Activated naive CD4-positive, alpha-beta T cell (primary cell): ENCODE measurements at regions not wholly inside any gene's neighbourhood (a gene's known extent, or its start where the extent isn't known, plus 50 kb on each side); places are given as distances from the start of the nearest gene placed in this dataset.
"Not testable (repeated sequence)": the region's sequence is repeated elsewhere in the genome, so short reads cannot be mapped to it uniquely, and the experiment has no call there.

Source experiments
- DNase-seq, 4 experiments: peaks; one replicate each; lab custom pipeline; 2025; lab: John Stamatoyannopoulos, UW

DNA sequence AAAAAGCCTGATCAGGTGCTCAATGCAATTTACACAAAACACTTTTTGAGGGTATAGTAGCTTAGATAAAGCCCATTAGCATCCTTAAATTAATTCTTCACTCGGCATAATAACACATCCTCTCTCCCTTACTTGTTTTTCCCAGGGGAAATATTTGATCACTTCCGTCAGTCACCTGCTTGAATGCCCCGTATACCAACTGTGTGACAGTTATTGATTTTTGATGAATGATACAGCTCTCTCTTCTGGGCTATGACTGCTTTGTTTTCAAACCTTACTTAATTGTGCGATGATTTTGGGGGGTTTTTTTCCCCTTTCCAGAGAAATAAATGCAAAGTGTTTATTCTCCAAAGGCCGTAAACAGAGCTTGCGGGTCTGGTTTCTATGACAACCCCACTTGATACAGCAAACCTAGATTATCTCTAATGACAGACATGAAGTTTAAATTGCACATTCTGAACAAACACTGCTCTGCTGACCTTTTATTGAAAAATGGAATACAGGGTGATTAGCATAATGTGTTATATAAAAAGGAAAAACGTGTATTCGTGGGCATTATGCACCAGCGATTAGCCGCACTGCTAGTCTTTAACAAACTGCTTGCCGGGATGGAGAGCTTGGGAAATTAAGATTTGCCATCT lies 78.4 kb upstream of the NANOS1 start:
- DNase-seq, result no peak

DNA sequence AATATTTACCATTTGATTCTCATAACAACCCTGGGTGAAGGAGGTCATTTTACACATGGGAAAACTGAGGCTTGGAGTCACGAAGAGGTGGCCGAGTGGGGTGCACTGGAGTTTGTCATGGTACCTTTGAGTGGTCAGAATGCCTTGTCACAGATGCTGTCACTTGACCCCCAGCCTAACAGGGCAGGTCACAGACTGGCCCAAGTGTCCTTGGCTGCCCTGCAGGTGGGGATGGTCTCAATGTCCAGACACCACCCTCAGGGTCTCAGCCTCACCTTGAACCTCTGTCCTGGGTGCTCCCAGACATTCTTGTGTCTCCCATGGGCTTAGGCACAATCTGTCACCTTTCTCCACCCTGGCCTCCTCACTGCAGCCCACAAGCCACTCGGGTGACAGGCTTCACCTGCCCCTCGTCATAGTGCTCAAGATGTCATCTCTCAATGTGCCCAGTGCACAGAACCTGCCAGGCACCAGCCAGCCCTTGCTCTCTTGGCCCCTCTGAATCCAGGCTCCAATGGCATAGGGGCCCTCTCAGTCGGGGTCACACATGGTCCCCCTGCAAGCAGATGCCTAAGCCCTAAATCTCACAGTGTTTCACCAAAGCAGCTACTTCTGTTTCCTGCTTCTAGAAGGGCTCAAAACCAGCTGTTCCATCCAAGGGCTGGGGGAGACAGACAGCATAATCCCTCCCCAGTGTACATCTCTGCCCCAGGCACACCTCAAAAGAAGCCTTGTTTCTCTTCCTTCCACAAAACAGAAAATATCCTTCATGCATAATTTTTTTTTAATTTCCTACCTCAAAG lies 76.8 kb upstream of the NANOS1 start:
- no peak for DNase-seq

DNA sequence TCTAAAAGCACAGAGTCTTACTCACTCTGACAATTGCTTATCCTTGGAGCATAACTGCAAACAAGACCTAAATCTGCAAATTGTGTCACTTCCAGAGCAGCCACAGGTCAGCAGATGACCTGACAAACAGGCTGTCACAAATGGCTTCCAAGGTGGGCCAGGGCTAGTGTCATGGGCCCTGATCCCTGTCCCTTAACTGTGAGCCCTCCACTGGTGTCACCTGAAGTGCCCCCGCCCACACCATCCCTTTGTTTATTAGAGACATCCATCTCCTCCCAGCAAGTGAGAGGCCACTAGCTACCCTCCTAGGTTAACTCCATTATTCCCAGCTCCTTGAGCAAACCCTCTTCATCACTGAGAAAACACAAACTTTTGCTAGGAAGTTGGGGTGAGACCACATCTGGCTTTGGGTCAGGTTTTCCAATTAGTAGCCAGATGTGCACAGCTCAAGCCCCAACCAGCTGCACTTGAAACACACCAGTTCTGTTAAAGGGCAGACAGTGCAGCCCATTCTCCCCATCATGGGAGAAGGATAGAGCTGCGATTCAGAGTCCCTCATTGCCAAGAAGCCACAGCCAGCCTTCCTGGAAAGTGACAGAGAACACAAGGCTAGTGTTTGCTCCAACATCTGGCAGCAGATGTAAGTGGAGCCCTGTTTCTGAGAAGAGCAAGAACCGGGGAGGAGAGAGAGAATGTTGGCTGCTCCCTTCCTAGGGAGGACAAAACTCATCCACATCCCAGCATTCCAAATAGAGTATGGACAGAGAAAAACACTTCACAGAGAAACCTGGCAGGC lies 75.7 kb upstream of the NANOS1 start:
- DNase-seq, result no peak

DNA sequence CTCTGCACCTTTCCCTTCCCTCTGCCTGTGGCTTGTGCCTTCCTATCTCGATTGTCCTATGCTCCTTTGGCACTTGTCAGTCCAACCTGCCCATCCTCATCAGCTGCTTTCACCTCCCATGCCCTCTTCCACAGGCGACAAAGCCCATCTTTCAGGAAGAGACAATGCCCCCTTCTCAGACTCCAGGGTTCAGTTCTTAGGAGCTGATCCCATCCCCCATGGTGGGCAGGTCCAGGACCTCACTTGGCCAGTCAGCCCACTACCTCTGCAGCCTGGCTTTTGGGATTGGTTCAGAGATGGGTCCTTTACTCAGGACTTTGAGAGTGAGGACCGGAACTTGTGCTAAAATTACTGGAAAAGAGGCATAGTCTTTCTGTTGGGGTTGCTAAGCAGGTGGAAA lies 74.0 kb upstream of the NANOS1 start:
- DNase-seq, result no peak

DNA sequence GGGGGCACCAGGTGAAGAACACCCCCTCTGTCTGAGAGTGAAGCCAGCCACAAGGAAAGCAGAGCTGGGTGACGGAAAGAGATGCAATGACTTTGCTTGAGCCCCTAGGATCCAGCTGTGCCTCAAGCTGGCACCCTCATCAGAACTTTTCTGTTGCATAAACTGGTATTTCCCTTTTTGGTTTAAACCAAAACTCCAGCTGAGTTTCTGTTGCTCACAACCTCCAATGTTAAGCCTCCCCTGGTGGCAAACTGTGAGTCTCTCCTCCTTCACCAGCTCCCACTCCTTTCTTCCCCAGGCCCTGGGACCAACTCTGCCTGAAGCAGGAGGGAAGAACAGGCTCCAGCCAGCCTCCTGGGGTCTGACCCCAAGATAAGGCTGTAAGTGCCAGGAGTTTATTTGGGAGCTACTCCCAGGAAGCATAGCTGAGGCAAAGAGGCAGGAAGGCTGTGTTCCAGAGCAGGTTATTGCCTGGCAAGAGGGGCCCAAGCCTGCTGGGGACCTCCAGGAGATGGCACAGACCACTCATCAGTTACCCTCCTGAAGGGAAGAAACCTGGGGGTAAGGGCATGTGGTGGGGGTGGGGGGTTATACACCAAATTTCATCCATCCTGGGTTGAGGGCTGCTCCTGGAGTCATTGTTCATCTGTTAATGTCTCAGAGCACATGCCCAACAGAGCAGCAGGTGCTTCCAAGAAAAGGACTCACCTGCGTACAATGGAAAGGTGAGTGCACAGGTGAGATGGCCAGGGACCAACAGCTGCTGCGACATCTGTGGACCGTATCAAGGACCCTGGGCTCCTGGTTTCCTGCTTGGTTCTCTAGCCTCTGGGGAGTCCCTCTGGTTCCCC lies 73.3 kb upstream of the NANOS1 start:
- no peak for DNase-seq

DNA sequence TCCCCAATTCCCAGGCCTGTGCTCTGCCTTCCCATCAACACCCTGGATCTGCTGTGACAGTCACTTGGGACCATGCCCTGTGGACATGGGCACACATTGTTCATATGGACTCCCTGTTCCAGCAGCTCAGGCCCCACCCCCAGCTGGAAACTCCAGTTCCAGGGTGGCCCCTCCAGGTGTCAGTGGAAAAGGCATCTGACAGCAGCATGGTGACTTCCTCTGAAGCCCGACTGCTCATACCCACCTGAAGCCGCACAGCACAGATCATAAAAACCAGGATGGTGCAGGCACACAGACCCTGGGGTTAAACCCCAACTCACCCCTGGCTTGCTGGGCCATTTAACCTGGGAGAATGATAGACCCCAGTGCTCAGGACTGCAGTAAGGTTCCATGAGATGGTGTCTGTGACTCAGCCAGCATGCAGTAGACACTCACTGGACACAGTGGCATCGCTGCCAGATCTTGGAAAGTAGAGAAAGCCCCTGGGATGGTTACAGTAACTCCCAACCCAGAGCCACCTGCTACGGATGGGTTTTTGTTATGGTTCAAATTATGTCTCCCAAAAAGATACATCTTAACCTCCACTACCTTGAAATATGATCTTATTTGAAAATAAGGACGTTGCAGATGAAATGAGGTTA lies 72.6 kb upstream of the NANOS1 start:
- no peak for DNase-seq

DNA sequence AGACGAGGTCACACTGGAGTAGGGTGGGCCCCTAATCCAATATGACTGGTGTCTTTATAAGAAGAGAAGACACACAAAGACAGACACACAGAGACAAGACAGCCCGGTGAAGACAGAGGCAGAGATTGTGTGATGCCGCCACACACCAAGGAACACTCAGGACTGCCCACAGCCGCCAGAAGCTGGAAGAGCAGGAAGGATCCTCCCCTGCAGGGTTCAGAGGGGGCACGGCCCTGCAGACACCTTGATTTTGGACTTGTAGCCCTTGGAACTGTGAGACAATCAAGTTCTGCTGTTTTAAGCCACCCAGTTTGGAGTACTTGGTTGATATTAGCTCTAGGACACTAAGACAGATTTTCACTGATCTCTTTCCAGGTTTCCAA lies 72.1 kb upstream of the NANOS1 start:
- no peak for DNase-seq

DNA sequence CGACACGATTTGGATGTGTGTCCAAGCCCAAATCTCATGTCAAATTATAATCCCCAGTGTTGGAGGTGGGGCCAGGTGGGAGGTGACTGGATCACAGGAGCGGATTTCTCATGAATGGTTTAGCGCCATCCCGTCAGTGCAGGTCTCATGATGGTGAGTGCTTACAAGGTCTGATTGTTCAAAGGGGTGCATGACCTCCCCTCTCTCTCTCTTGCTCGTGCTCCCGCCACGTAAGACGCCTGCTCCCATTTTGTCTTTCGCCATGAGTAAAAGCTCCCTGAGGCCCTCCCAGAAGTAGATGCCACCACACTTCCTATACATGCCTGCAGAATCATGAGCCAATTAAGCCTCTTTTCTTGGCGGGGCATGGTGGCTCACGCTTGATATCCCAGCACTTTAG lies 71.5 kb upstream of the NANOS1 start:
- no peak for DNase-seq

DNA sequence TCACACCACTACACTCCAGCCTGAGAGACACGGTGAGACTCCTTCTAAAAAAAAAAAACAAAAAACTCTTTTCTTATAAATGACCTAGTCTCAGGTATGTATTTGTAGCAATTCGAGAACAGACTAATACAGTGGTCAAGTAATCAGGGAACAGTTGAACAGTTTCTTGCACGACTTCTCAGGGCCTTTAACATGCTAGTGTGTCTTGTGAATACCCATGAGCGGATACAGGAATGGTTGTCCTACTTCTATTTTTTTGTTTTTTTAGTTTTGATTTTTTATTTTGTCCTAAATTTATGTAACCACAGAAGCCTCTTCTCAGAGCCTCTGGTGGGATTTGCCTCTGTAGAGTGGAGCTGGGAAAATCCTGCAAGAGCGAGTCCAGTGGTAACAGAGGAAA lies 71.0 kb upstream of the NANOS1 start:
- no peak for DNase-seq

DNA sequence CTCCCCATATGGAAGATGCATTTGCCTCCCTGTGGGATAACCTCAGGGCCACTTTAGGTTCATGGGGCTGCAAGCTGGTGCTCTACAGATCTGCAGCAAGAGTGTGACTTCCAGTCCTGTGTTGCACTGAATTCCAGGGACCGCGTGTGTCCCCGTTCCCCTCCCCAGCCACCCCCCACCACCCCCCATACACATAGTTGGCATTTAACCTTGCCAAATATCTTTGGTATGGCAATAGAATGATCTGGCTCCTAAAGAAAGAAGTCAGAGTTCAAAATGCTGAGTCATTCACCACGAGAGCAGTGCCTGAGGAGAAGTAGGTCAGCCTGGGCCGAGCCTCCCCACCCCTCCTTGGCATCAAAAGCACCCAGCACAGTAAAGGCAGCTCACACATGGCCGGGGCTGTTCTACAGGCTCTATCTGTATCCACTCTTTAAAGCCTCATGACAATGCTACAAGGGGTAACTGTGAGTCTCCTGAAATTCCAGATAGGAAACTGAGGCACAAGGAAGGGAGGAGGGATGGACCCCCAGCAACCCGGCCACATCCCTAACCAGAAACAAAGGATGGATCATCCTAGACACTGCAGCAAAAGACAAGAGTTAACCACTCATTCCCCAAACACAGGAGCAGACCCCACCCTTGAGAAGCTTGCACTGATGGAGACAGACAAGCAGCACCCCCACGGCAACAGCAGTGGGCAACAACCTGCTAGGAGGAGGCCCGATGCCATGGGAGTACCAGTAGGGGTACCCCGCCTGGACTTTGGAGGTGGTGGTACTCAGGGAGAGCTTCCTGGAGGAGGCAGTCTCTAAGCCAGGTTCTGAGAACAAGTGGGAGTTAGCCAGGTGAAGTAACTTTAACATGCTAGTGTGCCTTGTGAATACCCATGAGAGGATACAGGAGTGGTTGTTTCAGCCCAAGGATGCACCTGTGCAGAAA lies 70.3 kb upstream of the NANOS1 start:
- no peak for DNase-seq

DNA sequence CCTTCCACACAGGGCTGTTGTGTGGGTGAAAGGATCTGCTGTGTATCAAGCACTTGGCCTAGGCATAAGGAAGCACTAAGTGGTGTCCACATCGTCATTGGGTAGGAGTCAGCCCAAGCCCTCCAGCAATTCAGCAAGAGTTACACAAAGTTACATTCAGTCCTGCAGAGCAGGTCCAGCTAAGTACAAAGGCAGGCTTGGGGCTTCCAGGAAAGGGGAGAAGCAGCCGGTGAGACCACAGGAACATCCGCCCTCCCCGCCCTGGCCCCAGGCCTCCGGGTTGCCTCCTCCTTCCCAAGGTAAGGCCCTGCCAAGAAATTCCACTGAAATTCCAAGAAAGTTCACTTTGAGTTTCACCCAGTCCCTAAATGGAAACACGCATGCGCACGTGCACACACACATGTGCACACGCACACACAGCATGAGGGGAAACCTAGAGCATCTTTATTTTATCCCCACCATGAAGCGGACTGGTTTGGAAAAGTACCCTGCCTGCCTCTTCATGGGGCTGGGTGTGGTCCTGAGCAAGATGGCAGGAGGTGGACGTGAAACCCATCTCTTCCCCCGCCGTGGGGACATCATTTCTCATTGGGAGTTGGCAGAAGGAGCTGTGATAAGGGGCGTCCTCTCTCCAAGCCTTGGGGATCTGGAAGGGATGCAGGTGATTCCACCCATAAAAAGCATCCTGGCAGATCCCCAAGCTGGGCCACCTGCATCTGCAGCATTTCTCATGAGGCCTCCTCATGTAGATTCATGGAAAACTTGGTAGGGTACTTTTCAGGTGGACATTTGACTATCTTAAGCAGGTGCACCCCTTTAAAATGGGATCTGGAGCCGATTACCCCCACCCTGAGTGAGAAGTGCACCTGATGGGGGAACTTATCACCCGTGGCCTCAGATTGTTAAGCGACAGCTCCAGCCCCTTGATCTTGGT lies 69.1 kb upstream of the NANOS1 start:
- DNase-seq, result no peak

DNA sequence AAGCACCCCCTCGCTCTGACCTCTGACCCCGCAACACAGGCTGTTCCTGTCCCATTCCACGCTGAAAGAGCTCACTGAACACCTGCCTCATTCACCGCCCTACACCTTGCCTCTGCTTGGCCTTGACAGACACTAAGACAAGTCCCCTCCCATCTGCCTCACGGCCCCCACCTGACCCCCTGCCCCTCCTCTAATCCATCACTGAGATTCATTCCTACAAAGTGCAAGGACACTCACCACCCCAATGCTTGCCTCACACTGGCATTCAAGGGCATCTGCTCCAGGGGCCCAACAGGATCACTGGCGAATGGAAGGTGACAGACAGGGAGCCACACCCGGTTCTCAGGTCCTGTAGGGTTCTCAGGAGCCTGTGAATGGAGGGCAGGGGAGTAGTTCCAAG lies 68.1 kb upstream of the NANOS1 start:
- DNase-seq, result no peak

DNA sequence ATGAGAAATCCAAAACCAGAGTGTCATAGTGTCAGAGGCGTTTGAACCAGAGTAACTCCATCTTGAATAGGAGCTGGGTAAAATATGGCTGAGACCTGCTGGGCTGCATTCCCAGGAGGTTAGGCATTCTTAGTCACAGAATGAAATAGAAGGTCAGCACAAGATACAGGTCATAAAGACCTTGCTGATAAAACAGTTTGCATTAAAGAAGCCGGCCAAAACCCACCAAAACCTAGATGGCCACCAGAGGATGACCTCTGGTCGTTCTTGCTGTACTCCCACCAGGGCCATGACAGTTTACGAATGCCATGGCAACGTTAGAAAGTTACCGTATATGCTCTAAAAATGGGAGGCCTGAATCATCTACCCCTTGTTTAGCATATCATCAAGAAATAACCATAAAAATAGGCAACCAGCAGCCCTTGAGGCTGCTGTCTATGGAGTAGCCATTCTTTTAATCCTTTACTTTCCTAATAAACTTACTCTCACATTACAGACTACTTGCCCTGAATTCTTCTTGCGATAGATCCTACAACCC lies 67.1 kb upstream of the NANOS1 start:
- DNase-seq, result not testable (repeated sequence)

DNA sequence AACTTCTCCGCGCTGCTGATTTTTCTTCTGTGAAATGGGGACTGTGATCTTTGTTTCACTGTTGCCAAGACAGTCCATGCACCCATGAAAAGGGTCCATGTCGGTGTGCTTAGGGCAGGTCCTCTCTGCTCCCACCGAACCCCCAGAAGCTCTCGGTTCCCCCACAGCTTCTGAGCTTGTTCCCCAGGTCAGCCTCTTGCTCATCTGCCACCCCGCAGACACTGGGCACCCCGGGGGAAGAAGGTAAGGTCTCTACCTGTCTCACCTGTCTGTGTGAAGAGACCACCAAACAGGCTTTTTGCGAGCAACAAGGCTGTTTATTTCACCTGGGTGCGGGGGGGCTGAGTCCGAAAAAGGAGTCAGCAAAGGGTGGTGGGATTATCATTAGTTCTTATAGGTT lies 66.2 kb upstream of the NANOS1 start:
- DNase-seq, result no peak

DNA sequence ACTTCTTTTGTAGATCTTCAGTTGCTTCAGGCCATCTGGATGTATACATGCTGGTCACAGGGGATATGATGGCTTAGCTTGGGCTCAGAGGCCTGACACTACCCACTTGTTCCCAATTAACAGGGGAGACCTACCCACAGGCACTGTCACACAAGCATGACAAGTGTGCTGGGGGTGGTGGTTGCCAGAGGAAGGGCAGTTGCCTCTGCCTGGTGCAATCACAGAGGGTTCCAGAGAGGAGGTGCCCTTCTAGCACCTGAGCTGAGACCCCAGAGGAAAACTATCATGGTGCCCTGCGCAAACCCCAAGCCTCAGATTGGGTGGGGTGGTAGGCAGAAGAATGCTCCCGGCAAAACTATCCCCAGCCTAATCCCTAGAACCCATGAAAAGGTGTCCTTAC lies 65.6 kb upstream of the NANOS1 start:
- DNase-seq, result no peak

DNA sequence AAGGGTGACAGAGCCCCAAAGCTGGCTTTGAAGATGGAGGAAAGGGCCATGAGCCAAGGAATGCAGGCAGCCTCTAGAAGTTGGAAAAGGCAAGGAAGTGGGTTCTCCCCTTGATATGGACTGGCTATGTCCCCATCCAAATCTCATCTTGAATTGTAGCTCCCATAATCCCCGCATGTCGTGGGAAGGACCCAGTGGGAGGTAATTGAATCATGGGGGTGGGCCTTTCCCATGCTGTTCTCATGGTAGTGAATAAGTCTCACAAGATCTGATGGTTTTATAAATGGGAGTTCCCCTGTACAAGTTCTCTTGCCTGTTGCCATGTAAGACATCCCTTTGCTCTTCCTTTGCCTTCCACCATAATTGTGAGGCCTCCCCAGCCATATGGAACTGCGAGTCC lies 65.0 kb upstream of the NANOS1 start:
- not testable (repeated sequence) for DNase-seq

DNA sequence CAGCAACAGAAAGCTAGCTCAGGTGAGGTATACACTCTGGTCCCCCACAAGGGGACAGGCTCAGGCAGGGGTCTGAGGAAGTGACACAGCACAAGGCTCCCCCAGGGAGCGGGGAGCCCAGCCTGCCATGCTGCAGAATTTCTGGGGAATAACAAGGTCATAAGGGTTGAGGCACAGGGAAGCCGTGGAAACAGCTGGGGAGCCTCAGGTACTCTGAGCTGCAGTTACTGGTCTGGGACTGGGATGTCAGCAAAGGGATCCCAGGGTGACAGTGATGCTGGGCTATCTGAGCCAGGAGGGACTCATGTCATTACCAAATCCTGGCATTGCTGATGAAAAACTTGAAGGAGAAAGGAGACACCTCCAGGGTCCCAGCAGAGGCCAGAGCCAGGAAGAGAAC lies 64.4 kb upstream of the NANOS1 start:
- DNase-seq, result no peak

DNA sequence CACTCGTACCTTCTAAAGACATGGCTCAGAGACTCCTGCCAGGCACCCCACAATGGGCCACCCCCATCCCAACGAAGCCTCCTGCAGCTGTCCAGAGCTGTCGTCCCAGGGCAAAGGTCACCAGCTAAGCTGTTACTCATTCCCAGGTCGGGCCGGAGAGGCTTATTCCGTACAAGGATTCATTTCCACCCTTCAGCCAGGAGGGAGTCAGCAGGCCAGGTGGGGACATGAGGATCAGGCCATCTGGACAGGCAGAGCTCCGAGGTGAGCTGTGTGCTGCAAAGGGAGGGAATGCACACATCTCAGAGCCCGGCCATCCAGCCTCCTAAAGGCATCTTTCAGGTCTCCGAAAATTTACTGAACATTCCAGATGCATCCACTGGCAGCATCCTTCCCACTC lies 63.9 kb upstream of the NANOS1 start:
- DNase-seq, result no peak
